Retina (tissue), 1 donor: ENCODE measurements at regions not wholly inside any gene's neighbourhood (a gene's known extent, or its start where the extent isn't known, plus 50 kb on each side); places are given as distances from the start of the nearest gene placed in this dataset.

Source experiments
- DNase-seq: peaks from one replicate; pipeline ENCODE4 v3.0.0-alpha.2; 2016

DNA sequence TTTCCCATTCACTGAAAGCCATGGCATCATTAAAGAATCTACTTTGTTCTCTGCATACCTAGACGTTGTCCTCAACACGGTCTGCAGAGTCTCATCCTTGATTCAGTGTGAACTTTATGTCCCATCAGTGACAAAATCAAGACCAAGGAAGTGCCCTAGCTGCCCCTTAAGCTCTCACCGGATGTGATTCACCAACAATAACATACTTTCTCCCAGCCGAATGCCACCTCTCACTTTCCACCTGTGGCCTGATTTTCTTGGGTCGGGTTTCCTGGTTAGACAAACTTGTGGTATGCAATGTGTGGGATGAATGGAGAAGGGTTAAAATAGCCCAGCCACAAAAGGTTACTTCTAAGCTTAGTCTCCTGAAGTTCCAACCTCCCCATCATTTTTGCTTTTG is 145.3 kb upstream of the PAPPA start:
- DNase-seq: no peak

DNA sequence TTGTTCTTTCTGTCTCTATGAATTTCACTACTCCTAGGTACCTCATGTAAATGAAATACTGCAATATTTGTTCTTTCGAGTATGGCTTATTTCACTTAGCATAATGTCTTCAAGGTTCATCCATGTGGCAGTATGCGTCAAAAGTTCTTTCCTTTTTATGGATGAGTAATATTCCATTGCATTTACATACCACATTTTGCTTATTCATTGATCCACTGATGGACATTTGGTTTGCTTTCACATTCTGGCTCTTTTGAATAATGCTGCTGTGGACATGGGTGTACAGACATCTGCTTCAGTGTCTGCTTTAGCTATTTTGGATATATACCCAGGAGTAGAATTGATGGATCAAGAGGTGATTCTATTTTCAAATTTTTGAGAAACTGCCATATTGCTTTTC is 144.2 kb upstream of the PAPPA start:
- no peak for DNase-seq

- no peak for DNase-seq
Observed at GRCh38 chr9:116015855-116016254, 137.7 kb upstream of the PAPPA start.

- DNase-seq: no peak
Observed at GRCh38 chr9:116020146-116020545, 133.4 kb upstream of the PAPPA start.

- DNase-seq: no peak
Observed at GRCh38 chr9:116020801-116021200, 132.8 kb upstream of the PAPPA start.

DNA sequence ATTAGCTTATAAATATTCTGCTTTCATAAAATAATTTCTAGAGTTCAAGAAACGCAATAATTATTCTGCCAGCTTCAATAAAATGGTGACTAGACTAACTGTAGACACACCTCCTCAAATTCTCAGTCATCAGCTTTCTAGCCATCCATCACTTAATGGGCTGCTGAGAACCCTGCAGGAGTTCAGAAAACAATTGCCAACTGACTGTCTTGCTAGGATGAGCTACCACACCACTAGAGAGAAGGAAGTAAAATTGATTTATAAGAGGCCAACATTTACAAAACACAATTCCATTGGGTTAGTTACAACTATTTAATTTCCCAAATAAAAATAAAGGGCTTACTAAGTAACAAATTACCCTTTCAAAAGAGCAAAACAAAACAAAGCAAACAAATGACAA is 126.5 kb upstream of the PAPPA start:
- no peak for DNase-seq

DNA sequence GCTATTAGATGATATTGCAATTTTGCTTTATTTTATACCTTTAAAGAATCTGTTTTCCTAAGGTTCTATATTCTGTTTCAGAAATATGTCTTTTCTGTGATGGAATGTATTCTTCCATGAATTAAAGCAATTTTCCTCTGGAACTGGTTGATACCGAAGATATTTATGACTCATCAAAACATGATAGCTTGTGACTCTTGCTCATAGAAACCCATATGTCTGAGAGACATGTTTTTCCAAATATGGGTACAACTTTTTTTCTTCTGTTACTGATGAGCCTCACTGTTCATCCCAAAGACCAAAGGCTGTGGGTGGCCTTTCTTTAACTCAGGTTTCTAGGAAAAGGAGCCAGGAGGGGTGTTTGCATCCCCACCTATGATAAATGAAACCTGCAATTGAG is 126.1 kb upstream of the PAPPA start:
- DNase-seq: no peak

DNA sequence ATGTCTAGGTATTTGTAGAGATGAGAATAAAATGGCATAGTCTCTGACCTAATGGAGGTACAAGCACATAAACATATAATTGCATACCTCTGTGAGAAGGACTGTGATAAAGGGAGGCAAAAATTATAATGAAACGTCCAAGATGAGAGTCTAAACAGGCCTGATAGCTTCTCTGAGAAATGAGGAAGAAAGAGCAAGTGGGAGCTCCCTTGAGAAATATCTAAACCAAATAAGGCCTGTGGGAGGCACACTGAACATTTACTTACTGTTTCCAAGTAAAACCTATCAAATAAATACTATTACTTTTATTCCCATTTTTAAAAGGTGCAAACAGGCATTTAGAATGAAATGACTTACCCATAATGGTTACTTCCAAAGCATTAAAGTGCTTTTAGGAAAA is 125.6 kb upstream of the PAPPA start:
- DNase-seq: no peak

- DNase-seq: no peak
Observed at GRCh38 chr9:116030517-116030916, 123.1 kb upstream of the PAPPA start.

DNA sequence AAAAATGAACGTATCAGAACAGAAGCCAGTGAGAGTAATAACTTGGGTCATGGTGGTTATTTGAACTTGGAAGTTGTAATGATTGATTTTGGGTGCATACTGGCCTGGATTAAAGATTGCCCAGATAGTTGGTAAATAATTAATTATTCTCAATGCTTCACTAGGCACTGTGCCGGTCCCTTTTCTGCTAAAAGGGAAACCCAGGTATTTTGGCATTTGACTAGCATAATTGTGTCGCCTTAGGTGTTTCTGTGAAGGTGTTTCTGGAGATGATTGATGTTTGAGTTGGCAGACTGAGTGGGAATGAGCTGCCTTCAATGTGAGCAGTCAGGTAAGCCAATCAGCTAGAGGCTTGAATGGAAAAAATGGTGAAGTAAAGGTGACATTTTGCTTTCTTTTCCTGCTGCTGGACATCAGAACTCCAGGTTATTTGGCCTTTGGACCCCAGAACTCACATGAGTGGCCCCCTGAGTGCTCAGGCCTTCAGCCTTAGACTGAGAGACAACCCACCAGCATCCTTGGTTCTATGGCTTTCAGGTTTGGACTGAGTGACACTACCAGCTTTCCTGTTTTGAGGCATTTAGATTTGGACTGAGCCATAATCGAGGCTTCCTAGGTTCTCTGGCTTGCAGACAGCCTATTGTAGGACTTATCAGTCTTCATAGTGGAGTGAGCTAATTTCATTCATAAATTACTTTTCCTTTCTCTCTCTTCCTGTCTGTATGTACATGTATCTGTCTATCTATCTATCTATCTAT is 120.7 kb upstream of the PAPPA start:
- no peak for DNase-seq

- no peak for DNase-seq
Observed at GRCh38 chr9:116039312-116039711, 114.3 kb upstream of the PAPPA start.

DNA sequence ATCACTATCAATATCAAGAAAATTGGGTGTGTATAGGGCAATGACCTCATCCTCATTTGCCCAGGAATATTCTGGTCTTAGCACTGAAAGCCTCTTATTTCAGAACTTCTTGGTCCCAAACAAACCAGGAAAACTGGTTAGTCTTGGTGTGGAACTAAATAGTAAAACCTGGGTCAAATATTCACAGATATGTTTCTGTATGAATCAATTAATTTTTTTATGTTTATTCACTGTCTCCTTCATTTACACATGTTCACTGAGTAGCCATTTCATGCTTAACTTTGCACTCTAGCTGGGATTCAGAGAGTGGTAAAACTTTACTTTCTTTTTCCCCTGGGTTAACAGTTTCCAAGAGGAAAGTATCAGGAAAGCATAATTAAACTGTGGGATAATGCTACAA is 113.7 kb upstream of the PAPPA start:
- no peak for DNase-seq

DNA sequence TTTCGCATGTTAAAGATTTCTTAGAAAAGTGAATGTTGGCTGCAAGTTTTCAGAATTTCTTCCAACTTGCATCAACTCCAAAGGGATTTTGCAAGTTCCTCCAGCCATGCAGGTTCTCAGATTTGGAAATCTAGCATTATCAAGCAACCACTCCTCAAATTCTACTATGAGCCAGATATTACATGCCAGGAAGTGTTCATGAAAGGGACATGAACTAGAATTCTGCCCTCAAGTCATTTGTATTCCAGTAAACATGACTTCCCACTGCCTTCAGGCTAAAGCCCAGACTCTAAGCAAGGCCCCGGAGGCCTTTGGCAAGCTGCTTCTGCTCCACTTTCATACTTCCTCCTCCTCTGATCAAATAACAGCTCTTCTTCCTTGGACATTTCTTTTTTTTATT is 111.3 kb upstream of the PAPPA start:
- no peak for DNase-seq

GRCh38 chr9:116045083-116045482 is 108.5 kb upstream of the PAPPA start:
- no peak for DNase-seq

- no peak for DNase-seq
Observed at GRCh38 chr9:116048081-116048480, 105.5 kb upstream of the PAPPA start.

GRCh38 chr9:116049456-116049855 is 104.1 kb upstream of the PAPPA start:
- no peak for DNase-seq

DNA sequence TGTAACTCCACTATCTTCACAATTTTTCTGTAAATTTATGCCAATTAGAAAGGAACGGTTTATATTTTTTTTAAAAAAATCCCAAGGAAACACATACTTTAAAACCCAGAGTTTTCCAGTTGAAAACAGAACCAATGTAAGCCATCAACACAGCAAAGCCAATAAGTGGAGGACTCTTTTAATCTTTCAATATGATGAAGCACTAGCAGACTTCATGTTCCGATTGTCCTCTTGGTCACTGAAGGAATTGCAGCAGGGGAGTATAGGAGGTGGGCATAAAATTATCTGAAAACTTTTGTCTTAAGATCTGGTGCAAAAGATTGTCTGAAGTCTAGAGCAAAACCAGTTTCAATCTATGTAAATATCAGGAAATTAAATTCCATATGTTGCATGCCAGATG is 102.1 kb upstream of the PAPPA start:
- no peak for DNase-seq

DNA sequence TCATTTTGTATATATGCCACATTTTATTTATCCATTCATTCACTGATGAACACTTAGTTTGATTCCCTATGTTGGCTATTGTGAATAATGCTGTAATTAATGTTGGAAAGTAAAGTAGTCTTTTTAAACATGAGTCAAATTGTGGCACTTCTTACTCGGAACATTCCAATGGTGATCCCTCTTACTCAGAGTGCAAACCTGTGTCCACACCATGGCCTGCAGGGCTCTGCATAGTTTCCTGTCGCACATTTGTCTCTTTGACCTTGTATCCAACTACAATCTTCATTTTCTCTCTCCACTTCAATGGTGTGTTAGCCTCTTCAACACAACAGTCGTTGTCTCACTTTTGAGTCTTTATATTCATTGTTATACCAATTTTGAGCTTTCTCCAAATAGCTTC is 98.1 kb upstream of the PAPPA start:
- no peak for DNase-seq

DNA sequence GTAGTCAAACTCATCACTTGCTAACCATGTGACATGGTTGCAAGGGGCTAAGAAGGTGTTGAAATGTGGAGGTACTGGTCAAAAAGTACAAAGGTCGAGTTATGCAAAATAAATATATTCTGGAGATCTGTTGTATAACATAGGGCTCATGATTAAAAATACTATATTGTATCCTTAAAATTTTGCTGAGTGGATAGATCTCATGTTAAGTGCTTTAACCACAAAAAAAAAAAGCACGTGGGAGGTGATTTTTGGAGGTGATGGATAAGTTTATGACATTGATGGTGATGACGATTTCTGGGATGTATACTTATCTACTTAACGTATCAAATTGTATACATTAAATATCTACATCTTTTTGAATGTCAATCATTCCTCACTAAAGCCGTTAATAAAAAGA is 96.2 kb upstream of the PAPPA start:
- DNase-seq: no peak

DNA sequence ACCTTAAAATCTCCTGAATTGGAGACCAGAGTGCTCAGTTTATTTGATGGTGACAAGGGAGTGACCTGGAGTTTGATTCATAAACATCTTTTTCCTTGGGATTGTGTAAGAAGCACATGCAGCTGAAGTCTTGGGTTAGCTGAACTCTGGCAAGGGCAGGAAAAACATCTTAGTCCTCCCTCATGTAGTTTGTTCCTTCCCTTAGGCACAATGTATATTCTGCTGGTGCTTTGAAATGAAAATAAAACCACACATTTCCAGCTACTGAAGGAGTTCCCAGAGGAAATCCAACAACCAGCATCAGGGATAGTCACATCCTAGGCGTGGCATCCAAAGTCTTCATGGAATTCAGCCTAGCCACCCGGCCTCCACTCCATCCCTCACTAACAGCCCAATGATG is 95.2 kb upstream of the PAPPA start:
- DNase-seq: no peak

- DNase-seq: no peak
Observed at GRCh38 chr9:116059466-116059865, 94.1 kb upstream of the PAPPA start.

DNA sequence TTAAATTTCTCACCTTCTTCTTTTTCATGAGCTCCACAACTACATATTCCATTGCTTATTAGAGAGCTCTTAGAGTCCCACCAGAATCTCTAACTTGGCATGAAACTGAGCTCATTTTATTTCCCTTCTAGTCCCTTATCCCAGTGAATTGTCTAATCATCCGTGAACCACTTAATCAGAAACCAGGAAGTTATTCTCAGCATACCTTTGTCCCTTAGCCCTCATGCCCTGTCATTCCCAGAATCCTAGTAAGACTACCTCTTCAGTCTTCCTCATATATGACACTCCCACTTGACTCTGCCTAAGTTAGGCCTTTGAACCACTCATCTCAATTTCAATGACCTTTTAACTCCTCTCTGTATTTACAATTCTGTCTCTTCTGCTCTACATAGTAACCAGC is 93.0 kb upstream of the PAPPA start:
- DNase-seq: no peak

DNA sequence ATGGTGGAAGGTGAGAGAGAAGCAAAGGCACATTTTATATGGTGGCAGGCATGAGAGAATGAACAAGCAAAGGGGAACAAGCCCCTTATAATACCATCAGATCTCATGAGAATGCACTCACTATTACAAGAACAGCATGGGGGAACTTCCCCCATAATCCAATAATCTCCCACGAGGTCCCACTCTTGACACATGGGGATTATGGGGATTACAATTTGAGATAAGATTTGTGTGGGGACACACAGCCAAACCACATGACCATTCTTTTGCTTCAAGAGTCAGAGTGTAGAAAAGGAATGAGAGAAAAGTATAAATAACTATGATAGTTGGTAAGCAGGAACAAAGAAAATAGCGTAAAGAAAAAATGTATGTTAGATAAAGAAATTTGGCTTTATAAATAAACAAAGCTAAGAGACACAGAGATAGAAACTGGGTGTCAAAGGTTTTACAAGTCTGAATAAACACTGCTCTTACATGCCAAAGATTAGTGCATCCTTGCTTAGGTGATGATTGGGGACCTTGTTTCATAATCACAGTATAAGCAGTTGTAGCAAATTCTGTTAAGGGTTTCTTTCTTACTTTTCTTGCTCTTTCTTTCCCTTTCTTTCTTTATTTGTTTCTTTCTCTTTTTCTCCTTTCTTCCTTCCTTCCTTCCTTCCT is 91.9 kb upstream of the PAPPA start:
- DNase-seq: no peak

DNA sequence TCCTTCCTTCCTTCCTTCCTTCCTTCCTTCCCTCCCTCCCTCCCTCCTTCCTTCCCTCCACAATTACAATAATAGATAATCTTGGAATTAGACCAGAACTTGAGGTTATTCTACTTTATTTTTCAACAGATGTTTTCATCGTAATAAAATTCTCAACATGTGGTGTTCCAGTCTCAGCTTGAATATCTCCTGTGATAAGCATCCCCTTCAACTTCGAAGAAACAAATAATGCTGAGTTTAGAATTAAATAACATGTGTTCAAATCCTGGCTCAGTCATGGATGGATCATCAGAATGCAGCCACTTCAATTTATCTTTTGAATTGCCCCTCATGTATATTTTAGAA is 91.4 kb upstream of the PAPPA start:
- DNase-seq: no peak

GRCh38 chr9:116064970-116065369 is 88.6 kb upstream of the PAPPA start:
- DNase-seq: no peak
